ENCODE measurements at regions not wholly inside any gene's neighbourhood (a gene's known extent, or its start where the extent isn't known, plus 50 kb on each side); places are given as distances from the start of the nearest gene placed in this dataset.

DNA sequence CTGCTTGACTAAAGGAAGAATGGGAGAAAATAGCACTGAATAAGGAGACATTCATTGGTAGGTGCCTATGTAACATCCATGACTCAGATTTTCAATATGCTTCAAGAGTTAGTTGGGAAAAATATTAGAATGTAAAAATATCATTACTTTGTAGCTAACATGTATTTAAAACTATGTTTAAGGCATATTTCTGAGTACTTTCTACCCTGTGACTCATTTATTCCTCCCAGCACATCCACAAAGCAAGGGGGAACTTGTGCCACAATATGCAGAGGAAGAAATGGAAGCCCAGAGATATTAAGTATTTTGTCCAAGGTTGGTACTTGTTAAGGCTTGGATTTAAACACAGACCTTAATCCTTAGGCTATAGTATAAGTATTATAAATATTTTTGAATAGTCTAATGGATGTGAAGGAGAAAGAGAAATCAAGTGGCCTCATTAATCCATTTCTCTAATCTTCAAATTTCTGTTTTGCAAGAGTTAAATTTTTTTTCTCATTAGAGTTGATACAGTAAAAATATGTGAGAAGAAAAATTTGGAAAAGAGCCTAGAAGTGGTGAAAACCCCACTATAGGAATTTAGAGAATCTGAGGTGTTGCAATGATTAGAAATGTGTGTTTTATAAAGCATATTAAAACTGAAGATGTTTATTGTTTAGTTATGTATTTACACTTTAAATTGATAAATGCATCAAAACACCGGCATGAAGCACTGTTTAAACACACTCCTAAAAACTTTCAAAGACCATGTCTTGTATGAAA is 149.3 kb upstream of the GYPA start (continued):
- no peak for TF ChIP-seq ZNF462 (CRISPR knock-in tag; IDR thresholded peaks at IDR 0.05)
- no peak for TF ChIP-seq JUNB (IDR thresholded peaks at IDR 0.05; ENCODE audit: unreplicated experiment)
- no peak for TF ChIP-seq CREB1 (CRISPR knock-in tag; IDR thresholded peaks at IDR 0.05; ENCODE audit: low read depth)
- no peak for TF ChIP-seq ETS1 (IDR thresholded peaks at IDR 0.05)

DNA sequence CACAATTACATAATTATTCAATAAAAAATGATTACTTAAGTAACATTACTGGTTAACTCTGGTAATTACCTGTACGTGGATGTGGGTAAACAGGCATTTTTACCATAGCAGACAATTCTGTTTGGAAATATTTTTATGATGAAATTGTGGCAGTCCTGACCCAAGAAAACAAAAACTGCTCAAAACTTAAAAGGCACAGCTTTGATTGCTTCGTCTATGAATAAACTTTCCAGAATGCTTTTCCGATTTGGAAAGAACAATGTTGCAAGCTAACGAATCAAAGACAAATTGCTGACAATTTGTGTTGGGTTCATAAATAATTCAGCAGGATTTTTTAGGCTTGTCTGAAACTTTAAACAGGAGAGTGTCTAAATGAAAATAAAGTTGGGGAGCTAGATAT is 150.6 kb upstream of the GYPA start:
- H3K27me3 ChIP-seq (ENCODE audit: insufficient read depth), result no peaks in the 10 kb centered on the region
- TF ChIP-seq NANOG (IDR thresholded peaks at IDR 0.05; ENCODE audit: borderline replicate concordance), result no peak
- no peak for TF ChIP-seq JUNB (IDR thresholded peaks at IDR 0.05; ENCODE audit: unreplicated experiment)
- no peak for TF ChIP-seq ZNF462 (CRISPR knock-in tag; IDR thresholded peaks at IDR 0.05)
- no peak for TF ChIP-seq CREB1 (CRISPR knock-in tag; IDR thresholded peaks at IDR 0.05; ENCODE audit: low read depth)
- TF ChIP-seq EZH2phosphoT487 (IDR thresholded peaks at IDR 0.05; ENCODE audit: unreplicated experiment), result no peak
- no peak for TF ChIP-seq POLR2AphosphoS5 (IDR thresholded peaks at IDR 0.05; ENCODE audit: low read depth)

More for the DNA sequence above, 150.6 kb upstream of the GYPA start:
- no peaks in the 10 kb centered on the region for H3K9me2 ChIP-seq (ENCODE audit: insufficient read depth)
- H3F3A ChIP-seq (replicated peaks; ENCODE audit: low read depth), result no peaks in the 10 kb centered on the region
- no peak for ATAC-seq
- no peak overlapping the region for H2AFZ ChIP-seq
- no peaks in the 10 kb centered on the region for H3K27me3 Mint-ChIP-seq (ENCODE audit: insufficient read depth, low read depth, poor library complexity)
- H3K36me3 ChIP-seq (ENCODE audit: insufficient read depth), result no peaks in the 10 kb centered on the region
- no peak overlapping the region for H3K4me3 ChIP-seq
- H3K4me1 ChIP-seq (ENCODE audit: insufficient read depth), result no peaks in the 10 kb centered on the region
- H3K4me2 ChIP-seq, result no peak overlapping the region
- no peaks in the 10 kb centered on the region for H4K20me1 ChIP-seq (replicated peaks; ENCODE audit: insufficient read depth)
- H3K27ac ChIP-seq (ENCODE audit: low read depth), result no peak overlapping the region
- no peaks in the 10 kb centered on the region for H3K36me3 Mint-ChIP-seq (ENCODE audit: low read depth)
- no peak for DNase-seq (ENCODE audit: low spot score)
- H3K4me1 Mint-ChIP-seq, result peaks cover 2% of the 10 kb centered on the region; the same call in 2 of the 3 replicates
- H3K4me3 Mint-ChIP-seq, result no peak overlapping the region
- no peaks in the 10 kb centered on the region for H3K79me2 ChIP-seq (replicated peaks; ENCODE audit: insufficient read depth)
- H3K27ac Mint-ChIP-seq, result no peak overlapping the region
- H3K9me3 Mint-ChIP-seq, result no peaks in the 10 kb centered on the region
